Hepatocyte (in vitro differentiated cells): ENCODE measurements at regions not wholly inside any gene's neighbourhood (a gene's known extent, or its start where the extent isn't known, plus 50 kb on each side); places are given as distances from the start of the nearest gene placed in this dataset.

Source experiments
- CTCF ChIP-seq: fragments of 200-600 bp; sonication (generic); IDR thresholded peaks from 2 replicates; pipeline ENCODE4 v1.5.1; 2016; ENCODE audit warnings: antibody characterized with exemption, mild to moderate bottlenecking; ENCODE audit not compliant: poor library complexity
- EZH2 ChIP-seq: fragments of 200-600 bp; sonication (generic); IDR thresholded peaks from 2 replicates; pipeline ENCODE4 v1.6.1; 2016; ENCODE audit warnings: antibody characterized with exemption, mild to moderate bottlenecking, borderline replicate concordance
- EZH2phosphoT487 ChIP-seq: fragments of 200-600 bp; sonication (generic); IDR thresholded peaks from one replicate; pipeline ENCODE4 v1.6.1; 2018; ENCODE audit warnings: antibody characterized with exemption, mild to moderate bottlenecking, low read depth, moderate library complexity; ENCODE audit not compliant: unreplicated experiment, severe bottlenecking

GRCh38 chr3:76028774-76029173 lies 243.4 kb upstream of the ZNF717 start:
- no peak for TF ChIP-seq EZH2
- no peak for TF ChIP-seq CTCF
- no peak for TF ChIP-seq EZH2phosphoT487
